B cell (primary cell): ENCODE measurements at regions not wholly inside any gene's neighbourhood (a gene's known extent, or its start where the extent isn't known, plus 50 kb on each side); places are given as distances from the start of the nearest gene placed in this dataset.

Experiments used
- ATAC-seq: fragments of 200-7000 bp; cut with Tn5 transposase; one replicate; pipeline ENCODE4 v1.10.0; 2021; ENCODE audit warnings: low read depth, mild to moderate bottlenecking, moderate number of reproducible peaks, moderate library complexity
- CTCF ChIA-PET: fragments of 350-600 bp; sonication (Branson Sonifier 250); formaldehyde crosslinking; loops from one replicate; lab custom pipeline; 2021; ENCODE audit warnings: antibody characterized with exemption, inconsistent platforms; lab: Charles Lee
- POLR2A ChIA-PET: fragments of 350-600 bp; sonication (Branson Sonifier 250); formaldehyde crosslinking; loops from one replicate; lab custom pipeline; 2021; ENCODE audit warnings: antibody characterized with exemption; lab: Charles Lee
- DNase-seq: peaks from one replicate; pipeline ENCODE4 v3.0.0; 2013
- H2AFZ ChIP-seq: 2 replicates; pipeline ENCODE4 v1.6.1; 2012; ENCODE audit warnings: mild to moderate bottlenecking, low read depth, low read length; ENCODE audit not compliant: insufficient read depth, poor library complexity, severe bottlenecking
- H3K27ac ChIP-seq, 2 donors: 1 replicate in 1 of 2; 2 replicates in 1 of 2; pipeline ENCODE4 v1.5.1; 2012 to 2013; ENCODE audit warnings: low read length in 2 of 2, mild to moderate bottlenecking in 2 of 2, moderate library complexity in 1 of 2
- H3K27me3 ChIP-seq, 4 experiments: fragments of 200-600 bp in 1 of 4; sonication (generic) in 1 of 4; replicated peaks in 1 of 4; 1 replicate in 2 of 4; 2 replicates in 2 of 4; pipeline versions ENCODE4 v1.6.1 to v1.7.0; 2013 to 2016; ENCODE audit warnings: low read length in 3 of 4, mild to moderate bottlenecking in 2 of 4, mixed read lengths in 1 of 4, moderate library complexity in 1 of 4; ENCODE audit not compliant: insufficient read depth in 4 of 4, control insufficient read depth in 3 of 4; ENCODE audit errors: control extremely low read depth in 1 of 4
- H3K36me3 ChIP-seq, 2 experiments: replicated peaks in 1 of 2; 1 replicate in 1 of 2; 2 replicates in 1 of 2; pipeline versions ENCODE4 v1.6.1 to v1.7.1; 2013; ENCODE audit warnings: low read length in 1 of 2; ENCODE audit not compliant: insufficient read depth in 2 of 2, control insufficient read depth in 1 of 2; ENCODE audit errors: control extremely low read depth in 1 of 2, extremely low read depth in 1 of 2
- H3K4me1 ChIP-seq, 2 donors: fragments of 200-600 bp in 1 of 2; sonication (generic) in 1 of 2; 1 replicate in 1 of 2; 2 replicates in 1 of 2; pipeline versions ENCODE4 v1.5.1 to v1.6.1; 2013 to 2017; ENCODE audit warnings: low read length in 2 of 2; ENCODE audit not compliant: control insufficient read depth in 2 of 2, insufficient read depth in 2 of 2
- H3K4me2 ChIP-seq: replicated peaks from 2 replicates; pipeline ENCODE3; 2012; ENCODE audit warnings: mild to moderate bottlenecking, low read depth, low read length; ENCODE audit not compliant: poor library complexity, severe bottlenecking
- H3K4me3 ChIP-seq, 5 experiments: fragments of 200-600 bp in 1 of 5; sonication (generic) in 1 of 5; 1 replicate in 3 of 5; 2 replicates in 2 of 5; pipeline versions ENCODE4 v1.5.1 to v1.7.0; 2011 to 2016; ENCODE audit warnings: low read length in 4 of 5, mild to moderate bottlenecking in 4 of 5, low read depth in 2 of 5, control low read depth in 1 of 5, moderate library complexity in 1 of 5; ENCODE audit not compliant: insufficient read depth in 1 of 5; ENCODE audit errors: control extremely low read depth in 1 of 5, extremely low read depth in 1 of 5
- H3K79me2 ChIP-seq: fragments of 200-600 bp; sonication (generic); one replicate; pipeline ENCODE4 v1.6.0; 2016; ENCODE audit warnings: low read length; ENCODE audit not compliant: control insufficient read depth, insufficient read depth
- H3K9ac ChIP-seq: fragments of 200-600 bp; sonication (generic); 2 replicates; pipeline ENCODE4 v1.6.1; 2017; ENCODE audit warnings: mild to moderate bottlenecking, low read length, moderate library complexity
- H3K9me3 ChIP-seq, 3 donors: one replicate each; pipeline versions ENCODE4 v1.6.1 to v1.7.1; 2013; ENCODE audit warnings: low read length in 2 of 3; ENCODE audit not compliant: control insufficient read depth in 2 of 3, insufficient read depth in 1 of 3; ENCODE audit errors: control extremely low read depth in 1 of 3
- H4K20me1 ChIP-seq: 2 replicates; pipeline ENCODE4 v1.6.0; 2012; ENCODE audit warnings: mild to moderate bottlenecking, low read length; ENCODE audit not compliant: insufficient read depth, control insufficient read depth, poor library complexity, severe bottlenecking
- H3K27ac Mint-ChIP-seq: one replicate; pipeline ENCODE4 v1.8.0; 2021; ENCODE audit warnings: mixed read lengths
- H3K27me3 Mint-ChIP-seq: one replicate; pipeline ENCODE4 v1.8.0; 2021; ENCODE audit warnings: mixed read lengths
- H3K4me1 Mint-ChIP-seq: one replicate; pipeline ENCODE4 v1.8.0; 2021; ENCODE audit warnings: mixed read lengths
- H3K4me3 Mint-ChIP-seq: one replicate; pipeline ENCODE4 v1.8.0; 2021; ENCODE audit warnings: mixed read lengths
- H3K9me3 Mint-ChIP-seq: one replicate; pipeline ENCODE4 v1.8.0; 2022; ENCODE audit warnings: mixed read lengths; ENCODE audit not compliant: insufficient read depth
- EZH2 ChIP-seq: IDR thresholded peaks from 2 replicates; pipeline ENCODE4 v1.6.1; 2012; ENCODE audit warnings: borderline replicate concordance, low read depth, mild to moderate bottlenecking, moderate library complexity, low read length; ENCODE audit not compliant: insufficient read depth, poor library complexity, severe bottlenecking
- WGBS: methylation state at CpG from one replicate; pipeline ENCODE4 v1.1.5; 2013; ENCODE audit warnings: missing lambda C conversion rate; ENCODE audit not compliant: insufficient coverage; 5-methylcytosine and 5-hydroxymethylcytosine counted together
- intact Hi-C: fragments of 100-400 bp; cut with micrococcal nuclease; formaldehyde crosslinking; loops from one replicate; pipeline ENCODE4 v1.10.0; 2022
- TF ChIP-seq, protein P1 (sequence below): fragments of 200-600 bp; IDR thresholded peaks from one replicate; pipeline ENCODE4 v1.8.0; 2022; ENCODE audit warnings: antibody characterized with exemption, mild to moderate bottlenecking

DNA sequence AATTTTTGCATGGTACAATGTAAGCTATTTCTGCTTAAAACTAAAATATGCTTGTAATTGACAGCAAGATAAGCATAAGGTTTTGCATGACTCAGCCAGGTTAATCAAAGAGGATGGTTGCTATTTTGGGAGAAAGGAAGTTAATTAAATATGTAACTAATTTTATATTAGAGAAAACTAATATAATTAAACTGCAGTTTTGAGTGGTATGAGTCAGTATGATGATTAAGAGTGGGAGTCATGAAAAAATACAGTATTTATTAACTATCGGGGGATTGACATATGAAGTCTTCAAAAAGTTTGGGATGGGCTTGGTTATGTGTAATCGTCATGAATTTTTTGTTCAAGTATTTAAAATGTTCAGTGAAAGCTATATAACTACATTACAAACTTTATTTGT, 54.0 kb upstream of the CDK20 start:
- Histone ChIP-seq H3K9ac (no peak overlapping the region), H3K27me3 (no peaks in the 10 kb centered on the region), H3K79me2 (no peaks in the 10 kb centered on the region), H3K4me1 (no peaks in the 10 kb centered on the region), H2AFZ (no peak overlapping the region), H3K36me3 (no peaks in the 10 kb centered on the region), H3K4me3 (no peak overlapping the region), H3K4me2 (no peak overlapping the region), H3K27ac (no peak overlapping the region), H4K20me1 (no peaks in the 10 kb centered on the region), H3K9me3 (peaks cover 0 to 7% (median 0%) of the 10 kb centered on the region in 3 donors)
- POLR2A ChIA-PET = no interaction called here
- Mint-ChIP-seq H3K4me3 (no peak overlapping the region), H3K4me1 (no peaks in the 10 kb centered on the region), H3K27me3 (no peaks in the 10 kb centered on the region), H3K27ac (no peak overlapping the region), H3K9me3 (no peaks in the 10 kb centered on the region)
- WGBS = no CpG with 5 or more reads among the region's 2 CpGs
- intact Hi-C loops = no loop called here
- CTCF ChIA-PET = no interaction called here
- DNase-seq = no peak
- no peak for TF ChIP-seq EZH2
- TF ChIP-seq, protein P1, sequence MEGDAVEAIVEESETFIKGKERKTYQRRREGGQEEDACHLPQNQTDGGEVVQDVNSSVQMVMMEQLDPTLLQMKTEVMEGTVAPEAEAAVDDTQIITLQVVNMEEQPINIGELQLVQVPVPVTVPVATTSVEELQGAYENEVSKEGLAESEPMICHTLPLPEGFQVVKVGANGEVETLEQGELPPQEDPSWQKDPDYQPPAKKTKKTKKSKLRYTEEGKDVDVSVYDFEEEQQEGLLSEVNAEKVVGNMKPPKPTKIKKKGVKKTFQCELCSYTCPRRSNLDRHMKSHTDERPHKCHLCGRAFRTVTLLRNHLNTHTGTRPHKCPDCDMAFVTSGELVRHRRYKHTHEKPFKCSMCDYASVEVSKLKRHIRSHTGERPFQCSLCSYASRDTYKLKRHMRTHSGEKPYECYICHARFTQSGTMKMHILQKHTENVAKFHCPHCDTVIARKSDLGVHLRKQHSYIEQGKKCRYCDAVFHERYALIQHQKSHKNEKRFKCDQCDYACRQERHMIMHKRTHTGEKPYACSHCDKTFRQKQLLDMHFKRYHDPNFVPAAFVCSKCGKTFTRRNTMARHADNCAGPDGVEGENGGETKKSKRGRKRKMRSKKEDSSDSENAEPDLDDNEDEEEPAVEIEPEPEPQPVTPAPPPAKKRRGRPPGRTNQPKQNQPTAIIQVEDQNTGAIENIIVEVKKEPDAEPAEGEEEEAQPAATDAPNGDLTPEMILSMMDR = no peak
- no peak for ATAC-seq

DNA sequence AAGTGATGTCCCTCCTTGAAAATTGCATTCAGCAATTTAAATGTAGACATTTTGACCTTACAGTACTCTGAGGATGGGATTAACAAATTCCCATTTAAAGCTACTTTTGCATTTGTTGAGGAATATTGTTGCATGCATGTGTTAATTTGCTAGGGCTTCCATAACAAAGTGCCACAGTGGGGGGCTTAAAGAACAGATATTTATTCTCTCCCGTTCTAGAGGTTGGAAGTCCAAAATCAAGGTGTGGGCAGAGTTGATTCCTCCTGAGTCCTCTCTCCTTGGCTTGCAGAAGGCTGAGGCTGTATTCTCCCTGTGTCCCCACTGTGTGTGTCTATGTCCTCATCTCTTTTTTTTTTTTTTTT, 51.8 kb upstream of the CDK20 start:
- CTCF ChIA-PET = no interaction called here
- no peak overlapping the region for H3K9ac ChIP-seq
- no peak overlapping the region for H3K4me3 Mint-ChIP-seq
- ATAC-seq (no peak), DNase-seq (no peak)
- no peak overlapping the region for H3K27ac ChIP-seq
- H3K27ac Mint-ChIP-seq = no peak overlapping the region
- H3K4me1 Mint-ChIP-seq = no peaks in the 10 kb centered on the region
- no peaks in the 10 kb centered on the region for H3K27me3 ChIP-seq
- no peaks in the 10 kb centered on the region for H3K4me1 ChIP-seq
- POLR2A ChIA-PET = no interaction called here
- no peak for TF ChIP-seq EZH2
- TF ChIP-seq, protein P1 = no peak
- H3K4me3 ChIP-seq = no peak overlapping the region
- H3K9me3 ChIP-seq = peaks cover 0 to 3% (median 0%) of the 10 kb centered on the region in 3 donors
- no peak overlapping the region for H2AFZ ChIP-seq
- intact Hi-C loops = no loop called here
- H3K4me2 ChIP-seq = no peak overlapping the region
- H4K20me1 ChIP-seq = no peaks in the 10 kb centered on the region
- no peaks in the 10 kb centered on the region for H3K9me3 Mint-ChIP-seq
- H3K79me2 ChIP-seq = no peaks in the 10 kb centered on the region
- 100% methylated on average over 1 of the region's 1 CpG for WGBS
- no peaks in the 10 kb centered on the region for H3K27me3 Mint-ChIP-seq
- no peaks in the 10 kb centered on the region for H3K36me3 ChIP-seq
